HG02798 (cell line): ENCODE measurements at regions not wholly inside any gene's neighbourhood (a gene's known extent, or its start where the extent isn't known, plus 50 kb on each side); places are given as distances from the start of the nearest gene placed in this dataset.
"Not testable (repeated sequence)": the region's sequence is repeated elsewhere in the genome, so short reads cannot be mapped to it uniquely, and the experiment has no call there.

Experiments used
- ATAC-seq: cut with Tn5 transposase; IDR thresholded peaks from one replicate; pipeline ENCODE4 v1.9.1; 2021; ENCODE audit warnings: mild to moderate bottlenecking; ENCODE audit not compliant: unreplicated experiment, poor library complexity

GRCh38 chrY:26167332-26167731, 545.4 kb downstream of the CDY1 start:
- ATAC-seq = not testable (repeated sequence)

- ATAC-seq = not testable (repeated sequence)
Observed at GRCh38 chrY:26179326-26179725, 557.4 kb downstream of the CDY1 start.

- ATAC-seq = peak; percentile 43
Observed at GRCh38 chrY:26224974-26225373, 603.1 kb downstream of the CDY1 start.

GRCh38 chrY:26225468-26225867, 603.6 kb downstream of the CDY1 start:
- ATAC-seq = peak; percentile 82

- ATAC-seq = not testable (repeated sequence)
Observed at GRCh38 chrY:26240944-26241343, 619.0 kb downstream of the CDY1 start.

- ATAC-seq = not testable (repeated sequence)
Observed at GRCh38 chrY:26254262-26254661, 632.3 kb downstream of the CDY1 start.

GRCh38 chrY:26265449-26265848, 643.5 kb downstream of the CDY1 start:
- not testable (repeated sequence) for ATAC-seq

- not testable (repeated sequence) for ATAC-seq
Observed at GRCh38 chrY:26268421-26268820, 646.5 kb downstream of the CDY1 start.

- ATAC-seq = not testable (repeated sequence)
Observed at GRCh38 chrY:26268934-26269333, 647.0 kb downstream of the CDY1 start.

- not testable (repeated sequence) for ATAC-seq
Observed at GRCh38 chrY:26273089-26273488, 651.2 kb downstream of the CDY1 start.

GRCh38 chrY:26306046-26306445, 684.1 kb downstream of the CDY1 start:
- ATAC-seq = not testable (repeated sequence)

- ATAC-seq = not testable (repeated sequence)
Observed at GRCh38 chrY:26306630-26307385, 684.9 kb downstream of the CDY1 start.

- ATAC-seq = not testable (repeated sequence)
Observed at GRCh38 chrY:26308308-26308707, 686.4 kb downstream of the CDY1 start.

GRCh38 chrY:26315065-26315464, 693.1 kb downstream of the CDY1 start:
- not testable (repeated sequence) for ATAC-seq

- not testable (repeated sequence) for ATAC-seq
Observed at GRCh38 chrY:26319488-26320202, 697.7 kb downstream of the CDY1 start.

GRCh38 chrY:26322756-26323155, 700.8 kb downstream of the CDY1 start:
- ATAC-seq = not testable (repeated sequence)

- not testable (repeated sequence) for ATAC-seq
Observed at GRCh38 chrY:26352931-26353330, 731.0 kb downstream of the CDY1 start.

GRCh38 chrY:26354191-26354590, 732.3 kb downstream of the CDY1 start:
- no peak for ATAC-seq

- ATAC-seq = not testable (repeated sequence)
Observed at GRCh38 chrY:26359869-26360268, 738.0 kb downstream of the CDY1 start.

GRCh38 chrY:26360472-26360871, 738.6 kb downstream of the CDY1 start:
- not testable (repeated sequence) for ATAC-seq

GRCh38 chrY:26363442-26363841, 741.5 kb downstream of the CDY1 start:
- not testable (repeated sequence) for ATAC-seq
